ENCODE measurements at regions not wholly inside any gene's neighbourhood (a gene's known extent, or its start where the extent isn't known, plus 50 kb on each side); places are given as distances from the start of the nearest gene placed in this dataset.

- TF ChIP-seq CTCF (optimal IDR thresholded peaks at IDR 0.05 in 1 of 3, IDR thresholded peaks at IDR 0.05 in 1 of 3, conservative IDR thresholded peaks at IDR 0.05 in 1 of 3; ENCODE audit: extremely low read depth in 1 of 3, insufficient read depth in 2 of 3, low read length in 3 of 3): no peak
- TF ChIP-seq EZH2 (IDR thresholded peaks at IDR 0.05; ENCODE audit: low read length): no peak
These were observed 92.3 kb downstream of the ANKRD60 start for GRCh38 chr20:58136149-58136484.
